SK-N-SH (cell line): ENCODE measurements at regions not wholly inside any gene's neighbourhood (a gene's known extent, or its start where the extent isn't known, plus 50 kb on each side); places are given as distances from the start of the nearest gene placed in this dataset.

ENCODE experiments used
- CTCF ChIA-PET: fragments of 300-600, 350-600 bp; formaldehyde crosslinking; extraction: SDS; loops from one replicate; lab custom pipeline; 2021; lab: Yijun Ruan, JAX
- POLR2A ChIA-PET: fragments of 350-600 bp; sonication (Branson Sonifier 250); formaldehyde crosslinking; extraction: SDS; loops from one replicate; lab custom pipeline; 2020; ENCODE audit warnings: antibody characterized with exemption, inconsistent platforms; lab: Yijun Ruan, JAX
- DNase-seq: peaks from one replicate; pipeline ENCODE4 v3.0.0; 2012
- H2AFZ ChIP-seq: fragments of 200-600 bp; sonication (generic); 2 replicates; pipeline ENCODE4 v1.8.1; 2016; ENCODE audit warnings: antibody characterized with exemption, mild to moderate bottlenecking, low read depth
- H3F3A ChIP-seq: fragments of 200-600 bp; sonication (generic); replicated peaks from 2 replicates; pipeline ENCODE3; 2016; ENCODE audit warnings: antibody characterized with exemption, mild to moderate bottlenecking; ENCODE audit not compliant: insufficient read depth
- H3K27ac ChIP-seq, 2 experiments: fragments of 200-500 bp in 1 of 2; fragments of 200-600 bp in 1 of 2; sonication (Bioruptor generic) in 1 of 2; sonication (generic), shearing (Covaris generic) in 1 of 2; 2 replicates each; pipeline versions ENCODE4 v1.5.1 to v1.6.1; 2014 to 2016; ENCODE audit warnings: low read depth in 2 of 2, inconsistent platforms in 1 of 2, low read length in 1 of 2, mild to moderate bottlenecking in 1 of 2, mixed read lengths in 1 of 2
- H3K27me3 ChIP-seq: fragments of 200-600 bp; sonication (generic), shearing (Covaris generic); 2 replicates; pipeline ENCODE4 v1.6.1; 2016; ENCODE audit warnings: mixed run types; ENCODE audit not compliant: insufficient read depth
- H3K36me3 ChIP-seq, 2 experiments: fragments of 200-500 bp in 1 of 2; fragments of 200-600 bp in 1 of 2; sonication (Bioruptor generic) in 1 of 2; sonication (generic) in 1 of 2; replicated peaks in 1 of 2; 2 replicates each; pipeline versions ENCODE3 to v1.5.1; 2014 to 2016; ENCODE audit warnings: low read length in 1 of 2, mild to moderate bottlenecking in 1 of 2; ENCODE audit not compliant: insufficient read depth in 2 of 2, control insufficient read depth in 1 of 2
- H3K4me1 ChIP-seq, 2 experiments: fragments of 200-500 bp in 1 of 2; fragments of 200-600 bp in 1 of 2; sonication (Bioruptor generic) in 1 of 2; sonication (generic), shearing (Covaris generic) in 1 of 2; 2 replicates each; pipeline versions ENCODE4 v1.5.1 to v1.6.1; 2014 to 2016; ENCODE audit warnings: low read depth in 1 of 2, low read length in 1 of 2, mixed run types in 1 of 2; ENCODE audit not compliant: insufficient read depth in 2 of 2, control insufficient read depth in 1 of 2
- H3K4me2 ChIP-seq: fragments of 200-600 bp; sonication (generic), shearing (Covaris generic); 2 replicates; pipeline ENCODE4 v1.6.1; 2017; ENCODE audit warnings: mixed run types
- H3K4me3 ChIP-seq, 2 experiments: fragments of 200-500 bp in 1 of 2; fragments of 200-600 bp in 1 of 2; sonication (Bioruptor generic) in 1 of 2; sonication (generic), shearing (Covaris generic) in 1 of 2; 2 replicates each; pipeline versions ENCODE4 v1.5.1 to v1.8.1; 2014 to 2016; ENCODE audit warnings: low read depth in 2 of 2, inconsistent platforms in 1 of 2, low read length in 1 of 2, mild to moderate bottlenecking in 1 of 2, mixed read lengths in 1 of 2, moderate library complexity in 1 of 2
- H3K79me2 ChIP-seq: fragments of 200-600 bp; sonication (generic); 2 replicates; pipeline ENCODE4 v1.8.1; 2017; ENCODE audit warnings: mild to moderate bottlenecking; ENCODE audit not compliant: insufficient read depth
- H3K9ac ChIP-seq: fragments of 200-600 bp; sonication (generic); 2 replicates; pipeline ENCODE4 v1.6.1; 2017; ENCODE audit warnings: mixed run types
- H3K9me2 ChIP-seq: fragments of 200-600 bp; sonication (generic); 2 replicates; pipeline ENCODE4 v1.6.1; 2017; ENCODE audit warnings: mixed run types
- H3K9me3 ChIP-seq: fragments of 200-600 bp; sonication (generic); 2 replicates; pipeline ENCODE4 v1.6.1; 2017; ENCODE audit warnings: mixed run types, mild to moderate bottlenecking, moderate library complexity
- H4K20me1 ChIP-seq: fragments of 200-600 bp; sonication (generic); 2 replicates; pipeline ENCODE4 v1.6.1; 2017; ENCODE audit warnings: mild to moderate bottlenecking, mixed run types; ENCODE audit not compliant: insufficient read depth
- CHD2 ChIP-seq: fragments of 150-350 bp; IDR thresholded peaks from 2 replicates; pipeline ENCODE4 v1.6.1; 2018; ENCODE audit warnings: low read length; ENCODE audit not compliant: partially characterized antibody
- CTCF ChIP-seq: fragments of 200-600 bp; sonication (generic); IDR thresholded peaks from 2 replicates; pipeline ENCODE4 v1.6.1; 2017; ENCODE audit warnings: antibody characterized with exemption, mild to moderate bottlenecking, moderate library complexity
- ELF1 ChIP-seq: IDR thresholded peaks from 2 replicates; pipeline ENCODE4 v1.4.0; 2012
- EP300 ChIP-seq, 2 experiments: IDR thresholded peaks; 2 replicates each; pipeline versions ENCODE4 v1.4.0 to v1.6.1; 2012; ENCODE audit warnings: borderline replicate concordance in 1 of 2, low read depth in 1 of 2, low read length in 1 of 2
- GABPA ChIP-seq: IDR thresholded peaks from 2 replicates; pipeline ENCODE4 v1.4.0; 2012; ENCODE audit warnings: low read depth, mild to moderate bottlenecking
- JUND ChIP-seq: IDR thresholded peaks from 2 replicates; pipeline ENCODE4 v1.4.0; 2012
- MEF2A ChIP-seq: IDR thresholded peaks from 2 replicates; pipeline ENCODE4 v1.4.0; 2012; ENCODE audit warnings: low read depth, borderline replicate concordance
- RAD21 ChIP-seq: IDR thresholded peaks from 2 replicates; pipeline ENCODE4 v1.6.1; 2012; ENCODE audit warnings: mild to moderate bottlenecking, low read length
- RCOR1 ChIP-seq: fragments of 150-350 bp; IDR thresholded peaks from 2 replicates; pipeline ENCODE4 v1.6.1; 2017; ENCODE audit warnings: antibody characterized with exemption, low read length
- SIN3A ChIP-seq: IDR thresholded peaks from 2 replicates; pipeline ENCODE4 v1.6.1; 2012; ENCODE audit warnings: low read depth, mild to moderate bottlenecking, low read length, moderate library complexity, borderline replicate concordance
- SMC3 ChIP-seq: IDR thresholded peaks from 2 replicates; pipeline ENCODE4 v1.6.1; 2012; ENCODE audit warnings: low read depth, low read length, improper control_type of control experiment
- TAF1 ChIP-seq: IDR thresholded peaks from 2 replicates; pipeline ENCODE4 v1.6.1; 2012; ENCODE audit warnings: low read depth, mild to moderate bottlenecking, low read length, moderate library complexity, borderline replicate concordance
- TEAD4 ChIP-seq: IDR thresholded peaks from 2 replicates; pipeline ENCODE4 v1.4.0; 2012; ENCODE audit warnings: mild to moderate bottlenecking, borderline replicate concordance; ENCODE audit not compliant: insufficient read depth
- YY1 ChIP-seq: IDR thresholded peaks from 2 replicates; pipeline ENCODE4 v1.4.0; 2012; ENCODE audit warnings: low read depth, mild to moderate bottlenecking
- WGBS: methylation state at CpG from one replicate; pipeline ENCODE4 v1.1.6; 2017; ENCODE audit warnings: low lambda C conversion rate; 5-methylcytosine and 5-hydroxymethylcytosine counted together
- TF ChIP-seq, protein P1 (sequence below): fragments of 150-350 bp; IDR thresholded peaks from 2 replicates; pipeline ENCODE4 v1.6.1; 2017; ENCODE audit warnings: antibody characterized with exemption, low read length, low read depth, borderline replicate concordance

DNA sequence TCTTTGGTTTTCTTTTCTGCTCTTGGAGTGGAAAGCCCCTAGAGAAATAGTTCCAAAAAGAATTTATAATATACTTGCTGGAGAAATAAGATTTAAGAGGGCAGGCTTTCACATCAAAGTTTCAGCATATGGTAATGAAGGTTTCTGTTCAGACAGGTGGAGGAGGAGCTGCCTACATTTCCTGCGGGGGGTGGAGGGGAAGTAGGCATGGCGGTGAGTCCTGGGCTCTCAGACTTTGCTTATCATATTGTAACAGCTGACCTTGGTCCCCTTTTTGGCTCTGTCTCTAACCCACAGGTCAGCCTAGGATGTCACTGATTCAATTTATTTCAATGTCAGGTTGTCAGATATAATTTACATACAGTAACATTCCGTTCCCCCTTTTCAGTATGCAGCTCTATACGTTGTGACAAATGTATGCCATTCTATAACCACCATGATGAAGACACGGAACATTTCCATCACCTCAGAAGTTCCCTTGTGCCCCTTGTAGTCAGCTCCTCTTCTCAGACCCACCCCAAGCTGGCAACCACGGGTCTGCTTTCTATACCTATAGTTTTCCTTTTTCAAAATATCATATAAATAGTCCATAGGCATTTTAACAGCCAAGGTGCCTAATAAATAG, 77.6 kb upstream of the GGTLC1 start:
- no peaks in the 10 kb centered on the region for H3F3A ChIP-seq
- POLR2A ChIA-PET: no interaction called here
- no peak overlapping the region for H2AFZ ChIP-seq
- no peak for TF ChIP-seq SIN3A
- no peak for TF ChIP-seq TEAD4
- TF ChIP-seq GABPA: no peak
- TF ChIP-seq JUND: no peak
- TF ChIP-seq YY1: no peak
- no peak for TF ChIP-seq EP300 (IDR thresholded peaks at IDR 0.05; ENCODE audit: borderline replicate concordance in 1 of 2, low read depth in 1 of 2, low read length in 1 of 2)
- no peak for TF ChIP-seq TAF1
- CTCF ChIA-PET: interaction anchor here (1.3 kb wide), 1 partner anchor 20 kb away, joined by 3 read pairs; no protein-coding TSS in a partner anchor
- WGBS: 3% methylated on average over 6 of the region's 6 CpGs
- no peaks in the 10 kb centered on the region; the same call in 1 of the 2 replicates for H3K27me3 ChIP-seq
- no peak overlapping the region for H3K4me3 ChIP-seq
- no peaks in the 10 kb centered on the region for H3K9me3 ChIP-seq
- H3K4me2 ChIP-seq: no peak overlapping the region
- DNase-seq: no peak
- H3K9me2 ChIP-seq: no peaks in the 10 kb centered on the region
- no peaks in the 10 kb centered on the region for H3K36me3 ChIP-seq
- H3K9ac ChIP-seq: no peak overlapping the region
- no peak overlapping the region for H3K27ac ChIP-seq
- H4K20me1 ChIP-seq: no peaks in the 10 kb centered on the region
- H3K4me1 ChIP-seq: no peaks in the 10 kb centered on the region
- no peaks in the 10 kb centered on the region for H3K79me2 ChIP-seq

DNA sequence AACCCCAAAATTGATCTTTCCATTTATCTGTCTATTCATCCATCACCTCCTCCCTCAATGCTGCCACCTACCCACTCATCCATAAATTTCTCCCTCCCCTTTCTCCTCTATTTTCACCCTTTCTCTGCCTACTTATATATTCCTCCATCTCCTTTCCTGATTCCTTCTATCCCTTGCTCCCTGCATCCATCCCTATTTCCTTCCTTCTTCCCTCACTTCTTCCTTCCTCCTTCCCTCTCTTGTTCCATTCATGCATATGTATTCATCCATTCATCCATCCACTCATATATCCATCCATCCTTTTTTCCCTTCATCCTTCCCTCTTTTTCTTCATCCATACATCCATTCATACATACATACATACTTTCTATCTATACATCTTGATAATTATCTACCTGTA, 76.3 kb upstream of the GGTLC1 start:
- no peak overlapping the region for H2AFZ ChIP-seq
- no peaks in the 10 kb centered on the region for H3K4me1 ChIP-seq
- H4K20me1 ChIP-seq: no peaks in the 10 kb centered on the region
- CTCF ChIA-PET: interaction anchor here (0.6 to 1.0 kb wide), 2 partner anchors 16 to 71 kb away, joined by 3 to 4 read pairs; no protein-coding TSS in a partner anchor
- TF ChIP-seq TAF1 (no peak), MEF2A (no peak), CTCF (no peak), SMC3 (no peak), CHD2 (no peak), RCOR1 (no peak), ELF1 (no peak), RAD21 (no peak)
- TF ChIP-seq, protein P1, sequence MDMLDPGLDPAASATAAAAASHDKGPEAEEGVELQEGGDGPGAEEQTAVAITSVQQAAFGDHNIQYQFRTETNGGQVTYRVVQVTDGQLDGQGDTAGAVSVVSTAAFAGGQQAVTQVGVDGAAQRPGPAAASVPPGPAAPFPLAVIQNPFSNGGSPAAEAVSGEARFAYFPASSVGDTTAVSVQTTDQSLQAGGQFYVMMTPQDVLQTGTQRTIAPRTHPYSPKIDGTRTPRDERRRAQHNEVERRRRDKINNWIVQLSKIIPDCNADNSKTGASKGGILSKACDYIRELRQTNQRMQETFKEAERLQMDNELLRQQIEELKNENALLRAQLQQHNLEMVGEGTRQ: no peak
- no peak overlapping the region for H3K9ac ChIP-seq
- POLR2A ChIA-PET: no interaction called here
- no peak overlapping the region for H3K4me3 ChIP-seq
- H3K9me3 ChIP-seq: no peaks in the 10 kb centered on the region
- H3K27ac ChIP-seq: no peak overlapping the region
- no peak for DNase-seq
- no peak overlapping the region for H3K4me2 ChIP-seq
- no peaks in the 10 kb centered on the region for H3F3A ChIP-seq
- no peaks in the 10 kb centered on the region for H3K79me2 ChIP-seq
- H3K9me2 ChIP-seq: no peaks in the 10 kb centered on the region
- no peaks in the 10 kb centered on the region for H3K36me3 ChIP-seq
- no peaks in the 10 kb centered on the region; the same call in 1 of the 2 replicates for H3K27me3 ChIP-seq
